Mesendoderm (in vitro differentiated cells): ENCODE measurements at regions not wholly inside any gene's neighbourhood (a gene's known extent, or its start where the extent isn't known, plus 50 kb on each side); places are given as distances from the start of the nearest gene placed in this dataset.

Experiments
- DNase-seq: peaks from one replicate; pipeline ENCODE4 v3.0.0; 2013
- H2AK5ac ChIP-seq: 2 replicates; pipeline ENCODE4 v1.6.1; 2013; ENCODE audit warnings: low read length, inconsistent platforms
- H2BK120ac ChIP-seq: 2 replicates; pipeline ENCODE4 v1.6.1; 2013; ENCODE audit warnings: low read depth, mild to moderate bottlenecking, low read length, moderate library complexity, mixed read lengths
- H2BK15ac ChIP-seq: replicated peaks from 2 replicates; pipeline ENCODE4 v1.6.1; 2013; ENCODE audit warnings: low read depth, mild to moderate bottlenecking, moderate library complexity
- H2BK5ac ChIP-seq: 2 replicates; pipeline ENCODE4 v1.6.1; 2013; ENCODE audit warnings: low read length, inconsistent platforms
- H3K18ac ChIP-seq: 2 replicates; pipeline ENCODE4 v1.6.1; 2013; ENCODE audit warnings: mild to moderate bottlenecking, low read length, mixed read lengths
- H3K23ac ChIP-seq: one replicate; pipeline ENCODE4 v1.6.1; 2013; ENCODE audit warnings: low read length
- H3K27ac ChIP-seq: 2 replicates; pipeline ENCODE4 v1.5.1; 2013; ENCODE audit warnings: low read depth, mild to moderate bottlenecking, inconsistent platforms, low read length, moderate library complexity
- H3K27me3 ChIP-seq: 2 replicates; pipeline ENCODE4 v1.6.1; 2013; ENCODE audit warnings: low read length, control low read depth, mild to moderate bottlenecking, inconsistent platforms; ENCODE audit not compliant: insufficient read depth, poor library complexity
- H3K36me3 ChIP-seq: 2 replicates; pipeline ENCODE4 v1.6.1; 2013; ENCODE audit warnings: low read length, inconsistent platforms; ENCODE audit not compliant: control insufficient read depth, insufficient read depth
- H3K4ac ChIP-seq: one replicate; pipeline ENCODE4 v1.6.1; 2013; ENCODE audit warnings: low read depth, mild to moderate bottlenecking, low read length, moderate library complexity
- H3K4me1 ChIP-seq: 2 replicates; pipeline ENCODE4 v1.6.1; 2013; ENCODE audit warnings: low read depth, low read length, inconsistent platforms; ENCODE audit not compliant: control insufficient read depth
- H3K4me2 ChIP-seq: 2 replicates; pipeline ENCODE4 v1.6.1; 2013; ENCODE audit warnings: low read length
- H3K4me3 ChIP-seq: 2 replicates; pipeline ENCODE4 v1.5.1; 2013; ENCODE audit warnings: mild to moderate bottlenecking, low read length
- H3K56ac ChIP-seq: one replicate; pipeline ENCODE4 v1.6.1; 2013; ENCODE audit warnings: low read length
- H3K79me1 ChIP-seq: 2 replicates; pipeline ENCODE4 v1.6.1; 2013; ENCODE audit warnings: low read length, inconsistent platforms
- H3K79me2 ChIP-seq: 2 replicates; pipeline ENCODE4 v1.6.1; 2013; ENCODE audit warnings: mild to moderate bottlenecking, low read length; ENCODE audit not compliant: control insufficient read depth, insufficient read depth
- H3K9ac ChIP-seq: 2 replicates; pipeline ENCODE4 v1.6.1; 2013; ENCODE audit warnings: low read length, inconsistent platforms
- H4K5ac ChIP-seq: one replicate; pipeline ENCODE4 v1.6.1; 2013; ENCODE audit warnings: low read length
- H4K8ac ChIP-seq: one replicate; pipeline ENCODE4 v1.6.1; 2013; ENCODE audit warnings: low read depth, mild to moderate bottlenecking, control low read depth, low read length, moderate library complexity
- WGBS: extraction: QIAGEN DNeasy Blood & Tissue Kit; methylation state at CpG from one replicate; pipeline ENCODE4 v1.1.7; 2013; ENCODE audit warnings: low lambda C conversion rate, missing lambda C conversion rate; ENCODE audit not compliant: insufficient coverage; ENCODE audit errors: extremely low coverage; 5-methylcytosine and 5-hydroxymethylcytosine counted together

GRCh38 chr1:93815366-93816110 lies 63.5 kb downstream of the DNTTIP2 start:
- Histone ChIP-seq H2BK5ac (peak overlapping the region; percentile 90), H2AK5ac (peak overlapping the region; percentile 47), H3K27ac (peak overlapping the region; percentile 71), H3K4ac (no peak overlapping the region), H3K4me2 (peak overlapping the region; percentile 1), H3K56ac (peak overlapping the region; percentile 79), H3K36me3 (no peaks in the 10 kb centered on the region), H3K79me2 (no peaks in the 10 kb centered on the region), H3K9ac (peak overlapping the region; percentile 5), H3K23ac (no peak overlapping the region), H3K4me1 (peaks cover 38% of the 10 kb centered on the region), H3K79me1 (no peaks in the 10 kb centered on the region), H4K8ac (no peak overlapping the region), H3K4me3 (no peak overlapping the region), H2BK120ac (peak overlapping the region; percentile 29), H2BK15ac (no peak overlapping the region), H3K18ac (peak overlapping the region; percentile 81), H3K27me3 (no peaks in the 10 kb centered on the region), H4K5ac (peak overlapping the region; percentile 18)
- DNase-seq = peak; percentile 92
- no CpG with 5 or more reads among the region's 8 CpGs for WGBS

GRCh38 chr1:93814795-93815340 lies 64.1 kb downstream of the DNTTIP2 start:
- H3K27me3 ChIP-seq = no peaks in the 10 kb centered on the region
- H3K4me2 ChIP-seq = no peak overlapping the region
- no CpG with 5 or more reads among the region's 8 CpGs for WGBS
- peak overlapping the region; percentile 92 for H3K56ac ChIP-seq
- H4K8ac ChIP-seq = no peak overlapping the region
- no peaks in the 10 kb centered on the region for H3K36me3 ChIP-seq
- H3K18ac ChIP-seq = peak overlapping the region; percentile 81
- no peak overlapping the region for H4K5ac ChIP-seq
- H2AK5ac ChIP-seq = peak overlapping the region; percentile 97
- H3K4me3 ChIP-seq = no peak overlapping the region
- H3K4ac ChIP-seq = peak overlapping the region; percentile 76
- H3K27ac ChIP-seq = peak overlapping the region; percentile 71
- no peak overlapping the region for H2BK15ac ChIP-seq
- H3K23ac ChIP-seq = peak overlapping the region; percentile 60
- H3K4me1 ChIP-seq = peaks cover 31% of the 10 kb centered on the region
- peak overlapping the region; percentile 39 for H2BK120ac ChIP-seq
- peak overlapping the region; percentile 67 for H3K9ac ChIP-seq
- H2BK5ac ChIP-seq = peak overlapping the region; percentile 99
- H3K79me1 ChIP-seq = no peaks in the 10 kb centered on the region
- no peaks in the 10 kb centered on the region for H3K79me2 ChIP-seq
- DNase-seq = peak; percentile 95

- Histone ChIP-seq H4K8ac (no peak overlapping the region), H3K27ac (peak overlapping the region; percentile 71), H3K79me1 (no peaks in the 10 kb centered on the region), H3K4me3 (no peak overlapping the region), H3K9ac (peak overlapping the region; percentile 67), H3K36me3 (no peaks in the 10 kb centered on the region), H3K27me3 (no peaks in the 10 kb centered on the region), H2BK5ac (peak overlapping the region; percentile 99), H3K4me1 (peaks cover 29% of the 10 kb centered on the region), H3K4me2 (no peak overlapping the region), H4K5ac (peak overlapping the region; percentile 28), H3K79me2 (no peaks in the 10 kb centered on the region), H2AK5ac (peak overlapping the region; percentile 97), H3K56ac (peak overlapping the region; percentile 92), H3K18ac (peak overlapping the region; percentile 52), H2BK15ac (peak overlapping the region; percentile 23), H3K23ac (peak overlapping the region; percentile 60), H2BK120ac (peak overlapping the region; percentile 39), H3K4ac (peak overlapping the region; percentile 76)
- no CpG with 5 or more reads among the region's 7 CpGs for WGBS
- peak; percentile 96 for DNase-seq
Measured at GRCh38 chr1:93814059-93814794, 64.8 kb downstream of the DNTTIP2 start.

- Histone ChIP-seq H3K56ac (peak overlapping the region; percentile 68), H4K5ac (no peak overlapping the region), H2BK5ac (peak overlapping the region; percentile 56), H3K4me2 (no peak overlapping the region), H3K36me3 (no peaks in the 10 kb centered on the region), H2BK15ac (no peak overlapping the region), H3K23ac (no peak overlapping the region), H3K27ac (no peak overlapping the region), H3K9ac (no peak overlapping the region), H3K79me1 (no peaks in the 10 kb centered on the region), H3K27me3 (no peaks in the 10 kb centered on the region), H3K18ac (peak overlapping the region; percentile 83), H2AK5ac (no peak overlapping the region), H3K79me2 (no peaks in the 10 kb centered on the region), H3K4me1 (peaks cover 23% of the 10 kb centered on the region), H3K4me3 (no peak overlapping the region), H2BK120ac (no peak overlapping the region), H4K8ac (no peak overlapping the region), H3K4ac (no peak overlapping the region)
- WGBS = no CpG with 5 or more reads among the region's 2 CpGs
- DNase-seq = peak; percentile 34
Measured at GRCh38 chr1:93813076-93813475, 65.9 kb downstream of the DNTTIP2 start.

GRCh38 chr1:93811326-93812065 lies 67.5 kb downstream of the DNTTIP2 start:
- H2BK15ac ChIP-seq = no peak overlapping the region
- no peak overlapping the region for H3K4me2 ChIP-seq
- peak overlapping the region; percentile 66 for H2AK5ac ChIP-seq
- no peaks in the 10 kb centered on the region for H3K36me3 ChIP-seq
- H2BK120ac ChIP-seq = no peak overlapping the region
- H3K4me3 ChIP-seq = no peak overlapping the region
- H3K4ac ChIP-seq = peak overlapping the region; percentile 57
- H2BK5ac ChIP-seq = peak overlapping the region; percentile 12
- H3K56ac ChIP-seq = peak overlapping the region; percentile 75
- H3K18ac ChIP-seq = peak overlapping the region; percentile 39
- no peak overlapping the region for H3K9ac ChIP-seq
- H3K23ac ChIP-seq = no peak overlapping the region
- peak overlapping the region; percentile 12 for H3K27ac ChIP-seq
- peaks cover 14% of the 10 kb centered on the region for H3K4me1 ChIP-seq
- no peak overlapping the region for H4K8ac ChIP-seq
- no peaks in the 10 kb centered on the region for H3K79me1 ChIP-seq
- no peaks in the 10 kb centered on the region for H3K27me3 ChIP-seq
- no peaks in the 10 kb centered on the region for H3K79me2 ChIP-seq
- no CpG with 5 or more reads among the region's 7 CpGs for WGBS
- H4K5ac ChIP-seq = peak overlapping the region; percentile 47
- no peak for DNase-seq
